ENCODE measurements at regions not wholly inside any gene's neighbourhood (a gene's known extent, or its start where the extent isn't known, plus 50 kb on each side); places are given as distances from the start of the nearest gene placed in this dataset.

- in situ Hi-C loops (cut with MboI; ENCODE audit: low sequenced_read_pairs), result no loop called here
Measured at GRCh38 chr1:112790920-112791722, 76.0 kb upstream of the PPM1J start.

GRCh38 chr1:112788561-112788960 lies 73.4 kb upstream of the PPM1J start:
- in situ Hi-C loops (cut with MboI; ENCODE audit: low sequenced_read_pairs), result no loop called here

GRCh38 chr1:112788054-112788453 lies 72.9 kb upstream of the PPM1J start:
- in situ Hi-C loops (cut with MboI; ENCODE audit: low sequenced_read_pairs), result no loop called here

- in situ Hi-C loops (cut with MboI; ENCODE audit: low sequenced_read_pairs), result no loop called here
Measured at GRCh38 chr1:112783059-112783458, 67.9 kb upstream of the PPM1J start.

GRCh38 chr1:112779665-112780526 lies 64.8 kb upstream of the PPM1J start:
- in situ Hi-C loops (cut with MboI; ENCODE audit: low sequenced_read_pairs), result no loop called here

GRCh38 chr1:112778137-112778536 lies 63.0 kb upstream of the PPM1J start:
- in situ Hi-C loops (cut with MboI; ENCODE audit: low sequenced_read_pairs), result no loop called here

GRCh38 chr1:112776688-112777087 lies 61.6 kb upstream of the PPM1J start:
- in situ Hi-C loops (cut with MboI; ENCODE audit: low sequenced_read_pairs), result no loop called here

- in situ Hi-C loops (cut with MboI; ENCODE audit: low sequenced_read_pairs), result no loop called here
Measured at GRCh38 chr1:112772781-112773180, 57.6 kb upstream of the PPM1J start.

GRCh38 chr1:112770724-112771123 lies 55.6 kb upstream of the PPM1J start:
- in situ Hi-C loops (cut with MboI; ENCODE audit: low sequenced_read_pairs), result no loop called here

- in situ Hi-C loops (cut with MboI; ENCODE audit: low sequenced_read_pairs), result no loop called here
Measured at GRCh38 chr1:112769611-112770010, 54.5 kb upstream of the PPM1J start.

- in situ Hi-C loops (cut with MboI; ENCODE audit: low sequenced_read_pairs), result no loop called here
Measured at GRCh38 chr1:112767646-112768045, 52.5 kb upstream of the PPM1J start.
